ENCODE measurements at regions not wholly inside any gene's neighbourhood (a gene's known extent, or its start where the extent isn't known, plus 50 kb on each side); places are given as distances from the start of the nearest gene placed in this dataset.
A peak's percentile ranks its signal among the peaks of the same experiment; 100 is the strongest.

- ChIA-PET POLR2A (no interaction called here), CTCF (no interaction called here)
- H3K27ac Mint-ChIP-seq: no peak overlapping the region
- ATAC-seq (no peak), DNase-seq (ENCODE audit: low spot score) (no peak)
- no peaks in the 10 kb centered on the region for H3K36me3 Mint-ChIP-seq
- peaks cover 21% of the 10 kb centered on the region for H3K9me3 Mint-ChIP-seq
- H3K4me3 Mint-ChIP-seq: no peak overlapping the region
- no peak for TF ChIP-seq FOXP4 (CRISPR knock-in tag; IDR thresholded peaks at IDR 0.05)
- no peak for TF ChIP-seq MYBL2 (CRISPR knock-in tag; IDR thresholded peaks at IDR 0.05)
- TF ChIP-seq TEAD4 (CRISPR knock-in tag; IDR thresholded peaks at IDR 0.05): no peak
- H3K27me3 Mint-ChIP-seq (ENCODE audit: low read depth): no peaks in the 10 kb centered on the region; the same call in none of the 2 replicates
- H3K4me1 Mint-ChIP-seq: peaks cover 48% of the 10 kb centered on the region
Measured at GRCh38 chr14:38526826-38527501, 271.1 kb upstream of the CLEC14A start.

- no peaks in the 10 kb centered on the region for H3K27me3 Mint-ChIP-seq (ENCODE audit: low read depth)
- H3K4me1 Mint-ChIP-seq: peaks cover 49% of the 10 kb centered on the region
- peaks cover 9% of the 10 kb centered on the region; the same call in 1 of the 2 replicates for H3K9me3 Mint-ChIP-seq
- H3K36me3 Mint-ChIP-seq: no peaks in the 10 kb centered on the region
- DNase-seq (ENCODE audit: low spot score) (no peak), ATAC-seq (peak; percentile 26; the same call in 1 of the 2 replicates)
- peak overlapping the region; percentile 39 for H3K4me3 Mint-ChIP-seq
- POLR2A ChIA-PET: no interaction called here
- H3K27ac Mint-ChIP-seq: peak overlapping the region; percentile 90
- CTCF ChIA-PET: interaction anchor here (1.0 kb wide), 1 partner anchor 276 kb away, joined by 3 read pairs; no protein-coding TSS in a partner anchor
- TF ChIP-seq ZSCAN18 (CRISPR knock-in tag; IDR thresholded peaks at IDR 0.05) (no peak), E2F5 (CRISPR knock-in tag; IDR thresholded peaks at IDR 0.05) (no peak), ZNF532 (CRISPR knock-in tag; IDR thresholded peaks at IDR 0.05; ENCODE audit: borderline replicate concordance) (no peak), OVOL2 (CRISPR knock-in tag; IDR thresholded peaks at IDR 0.05; ENCODE audit: borderline replicate concordance) (no peak), ZNF138 (CRISPR knock-in tag; conservative IDR thresholded peaks at IDR 0.05) (no peak), RORB (CRISPR knock-in tag; IDR thresholded peaks at IDR 0.05) (no peak), TP53 (CRISPR knock-in tag; IDR thresholded peaks at IDR 0.05) (no peak), NFATC4 (CRISPR knock-in tag; IDR thresholded peaks at IDR 0.05) (no peak)
- TF ChIP-seq, protein P1, sequence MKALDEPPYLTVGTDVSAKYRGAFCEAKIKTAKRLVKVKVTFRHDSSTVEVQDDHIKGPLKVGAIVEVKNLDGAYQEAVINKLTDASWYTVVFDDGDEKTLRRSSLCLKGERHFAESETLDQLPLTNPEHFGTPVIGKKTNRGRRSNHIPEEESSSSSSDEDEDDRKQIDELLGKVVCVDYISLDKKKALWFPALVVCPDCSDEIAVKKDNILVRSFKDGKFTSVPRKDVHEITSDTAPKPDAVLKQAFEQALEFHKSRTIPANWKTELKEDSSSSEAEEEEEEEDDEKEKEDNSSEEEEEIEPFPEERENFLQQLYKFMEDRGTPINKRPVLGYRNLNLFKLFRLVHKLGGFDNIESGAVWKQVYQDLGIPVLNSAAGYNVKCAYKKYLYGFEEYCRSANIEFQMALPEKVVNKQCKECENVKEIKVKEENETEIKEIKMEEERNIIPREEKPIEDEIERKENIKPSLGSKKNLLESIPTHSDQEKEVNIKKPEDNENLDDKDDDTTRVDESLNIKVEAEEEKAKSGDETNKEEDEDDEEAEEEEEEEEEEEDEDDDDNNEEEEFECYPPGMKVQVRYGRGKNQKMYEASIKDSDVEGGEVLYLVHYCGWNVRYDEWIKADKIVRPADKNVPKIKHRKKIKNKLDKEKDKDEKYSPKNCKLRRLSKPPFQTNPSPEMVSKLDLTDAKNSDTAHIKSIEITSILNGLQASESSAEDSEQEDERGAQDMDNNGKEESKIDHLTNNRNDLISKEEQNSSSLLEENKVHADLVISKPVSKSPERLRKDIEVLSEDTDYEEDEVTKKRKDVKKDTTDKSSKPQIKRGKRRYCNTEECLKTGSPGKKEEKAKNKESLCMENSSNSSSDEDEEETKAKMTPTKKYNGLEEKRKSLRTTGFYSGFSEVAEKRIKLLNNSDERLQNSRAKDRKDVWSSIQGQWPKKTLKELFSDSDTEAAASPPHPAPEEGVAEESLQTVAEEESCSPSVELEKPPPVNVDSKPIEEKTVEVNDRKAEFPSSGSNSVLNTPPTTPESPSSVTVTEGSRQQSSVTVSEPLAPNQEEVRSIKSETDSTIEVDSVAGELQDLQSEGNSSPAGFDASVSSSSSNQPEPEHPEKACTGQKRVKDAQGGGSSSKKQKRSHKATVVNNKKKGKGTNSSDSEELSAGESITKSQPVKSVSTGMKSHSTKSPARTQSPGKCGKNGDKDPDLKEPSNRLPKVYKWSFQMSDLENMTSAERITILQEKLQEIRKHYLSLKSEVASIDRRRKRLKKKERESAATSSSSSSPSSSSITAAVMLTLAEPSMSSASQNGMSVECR (CRISPR knock-in tag; IDR thresholded peaks at IDR 0.05; ENCODE audit: borderline replicate concordance): no peak
- TF ChIP-seq, protein P2, sequence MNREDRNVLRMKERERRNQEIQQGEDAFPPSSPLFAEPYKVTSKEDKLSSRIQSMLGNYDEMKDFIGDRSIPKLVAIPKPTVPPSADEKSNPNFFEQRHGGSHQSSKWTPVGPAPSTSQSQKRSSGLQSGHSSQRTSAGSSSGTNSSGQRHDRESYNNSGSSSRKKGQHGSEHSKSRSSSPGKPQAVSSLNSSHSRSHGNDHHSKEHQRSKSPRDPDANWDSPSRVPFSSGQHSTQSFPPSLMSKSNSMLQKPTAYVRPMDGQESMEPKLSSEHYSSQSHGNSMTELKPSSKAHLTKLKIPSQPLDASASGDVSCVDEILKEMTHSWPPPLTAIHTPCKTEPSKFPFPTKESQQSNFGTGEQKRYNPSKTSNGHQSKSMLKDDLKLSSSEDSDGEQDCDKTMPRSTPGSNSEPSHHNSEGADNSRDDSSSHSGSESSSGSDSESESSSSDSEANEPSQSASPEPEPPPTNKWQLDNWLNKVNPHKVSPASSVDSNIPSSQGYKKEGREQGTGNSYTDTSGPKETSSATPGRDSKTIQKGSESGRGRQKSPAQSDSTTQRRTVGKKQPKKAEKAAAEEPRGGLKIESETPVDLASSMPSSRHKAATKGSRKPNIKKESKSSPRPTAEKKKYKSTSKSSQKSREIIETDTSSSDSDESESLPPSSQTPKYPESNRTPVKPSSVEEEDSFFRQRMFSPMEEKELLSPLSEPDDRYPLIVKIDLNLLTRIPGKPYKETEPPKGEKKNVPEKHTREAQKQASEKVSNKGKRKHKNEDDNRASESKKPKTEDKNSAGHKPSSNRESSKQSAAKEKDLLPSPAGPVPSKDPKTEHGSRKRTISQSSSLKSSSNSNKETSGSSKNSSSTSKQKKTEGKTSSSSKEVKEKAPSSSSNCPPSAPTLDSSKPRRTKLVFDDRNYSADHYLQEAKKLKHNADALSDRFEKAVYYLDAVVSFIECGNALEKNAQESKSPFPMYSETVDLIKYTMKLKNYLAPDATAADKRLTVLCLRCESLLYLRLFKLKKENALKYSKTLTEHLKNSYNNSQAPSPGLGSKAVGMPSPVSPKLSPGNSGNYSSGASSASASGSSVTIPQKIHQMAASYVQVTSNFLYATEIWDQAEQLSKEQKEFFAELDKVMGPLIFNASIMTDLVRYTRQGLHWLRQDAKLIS (CRISPR knock-in tag; IDR thresholded peaks at IDR 0.05; ENCODE audit: borderline replicate concordance): no peak
Measured at GRCh38 chr14:38524636-38525509, 269.0 kb upstream of the CLEC14A start.

Data from WTC11 (cell line).